ENCODE measurements at regions not wholly inside any gene's neighbourhood (a gene's known extent, or its start where the extent isn't known, plus 50 kb on each side); places are given as distances from the start of the nearest gene placed in this dataset.

DNA sequence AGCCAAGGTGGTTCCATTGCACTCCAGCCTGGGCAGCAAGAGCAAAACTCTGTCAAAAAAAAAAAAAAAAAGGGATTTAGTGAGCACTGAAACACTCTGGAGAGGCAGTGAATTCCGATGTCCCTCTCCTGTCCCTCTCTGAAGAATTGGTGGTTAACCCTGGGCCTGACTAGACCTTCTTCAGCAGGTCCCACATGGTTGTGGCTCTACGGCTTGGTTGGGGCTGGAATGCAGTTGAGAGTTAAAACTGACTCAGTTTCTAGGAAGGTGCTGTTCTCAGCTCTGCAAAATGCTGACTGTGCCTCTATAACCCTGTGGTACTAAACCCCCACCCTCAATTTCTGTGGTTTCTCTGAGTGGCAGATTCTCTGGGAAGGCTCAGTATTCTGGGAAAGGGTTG is 173.3 kb downstream of the SEC16B start:
- no peak overlapping the region for H3K4me3 ChIP-seq (ENCODE audit: low read depth, low read length)
- DNase-seq (ENCODE audit: low read depth) = no peak
- TF ChIP-seq, protein P1, sequence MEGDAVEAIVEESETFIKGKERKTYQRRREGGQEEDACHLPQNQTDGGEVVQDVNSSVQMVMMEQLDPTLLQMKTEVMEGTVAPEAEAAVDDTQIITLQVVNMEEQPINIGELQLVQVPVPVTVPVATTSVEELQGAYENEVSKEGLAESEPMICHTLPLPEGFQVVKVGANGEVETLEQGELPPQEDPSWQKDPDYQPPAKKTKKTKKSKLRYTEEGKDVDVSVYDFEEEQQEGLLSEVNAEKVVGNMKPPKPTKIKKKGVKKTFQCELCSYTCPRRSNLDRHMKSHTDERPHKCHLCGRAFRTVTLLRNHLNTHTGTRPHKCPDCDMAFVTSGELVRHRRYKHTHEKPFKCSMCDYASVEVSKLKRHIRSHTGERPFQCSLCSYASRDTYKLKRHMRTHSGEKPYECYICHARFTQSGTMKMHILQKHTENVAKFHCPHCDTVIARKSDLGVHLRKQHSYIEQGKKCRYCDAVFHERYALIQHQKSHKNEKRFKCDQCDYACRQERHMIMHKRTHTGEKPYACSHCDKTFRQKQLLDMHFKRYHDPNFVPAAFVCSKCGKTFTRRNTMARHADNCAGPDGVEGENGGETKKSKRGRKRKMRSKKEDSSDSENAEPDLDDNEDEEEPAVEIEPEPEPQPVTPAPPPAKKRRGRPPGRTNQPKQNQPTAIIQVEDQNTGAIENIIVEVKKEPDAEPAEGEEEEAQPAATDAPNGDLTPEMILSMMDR (IDR thresholded peaks at IDR 0.05; ENCODE audit: low read depth, low read length, missing control alignments) = no peak

DNA sequence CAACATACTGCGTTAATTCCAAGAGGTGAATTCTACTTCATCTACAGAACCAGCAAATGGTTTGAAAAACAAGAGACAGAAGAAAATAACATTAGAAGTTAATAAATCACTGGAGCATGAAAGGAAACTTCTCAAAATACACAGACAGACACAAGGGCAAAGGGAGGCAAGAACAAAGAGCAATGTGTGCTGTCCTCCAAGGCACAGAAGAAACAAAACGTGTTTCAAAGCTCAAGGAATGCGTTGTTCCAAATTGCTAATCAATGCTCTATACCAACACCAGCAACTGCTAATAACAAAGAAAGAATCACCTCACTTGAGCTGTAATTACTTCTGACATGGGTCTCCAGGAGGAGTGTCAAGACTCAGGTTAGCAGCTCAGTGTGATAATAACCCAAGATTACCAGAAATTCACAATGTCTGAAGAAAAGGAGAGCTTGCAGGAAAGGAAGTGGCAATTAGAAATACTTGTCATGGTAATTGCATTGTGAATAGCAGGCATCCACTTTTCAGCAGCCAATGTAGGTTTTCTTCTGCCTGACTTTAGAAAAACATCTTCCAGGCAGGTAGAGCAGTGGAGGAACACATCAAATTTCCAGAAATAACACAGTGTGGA is 175.4 kb downstream of the SEC16B start:
- no peak for DNase-seq (ENCODE audit: low read depth)
- no peak overlapping the region for H3K4me3 ChIP-seq (ENCODE audit: low read depth, low read length)
- TF ChIP-seq, protein P1 (IDR thresholded peaks at IDR 0.05; ENCODE audit: low read depth, low read length, missing control alignments) = no peak

DNA sequence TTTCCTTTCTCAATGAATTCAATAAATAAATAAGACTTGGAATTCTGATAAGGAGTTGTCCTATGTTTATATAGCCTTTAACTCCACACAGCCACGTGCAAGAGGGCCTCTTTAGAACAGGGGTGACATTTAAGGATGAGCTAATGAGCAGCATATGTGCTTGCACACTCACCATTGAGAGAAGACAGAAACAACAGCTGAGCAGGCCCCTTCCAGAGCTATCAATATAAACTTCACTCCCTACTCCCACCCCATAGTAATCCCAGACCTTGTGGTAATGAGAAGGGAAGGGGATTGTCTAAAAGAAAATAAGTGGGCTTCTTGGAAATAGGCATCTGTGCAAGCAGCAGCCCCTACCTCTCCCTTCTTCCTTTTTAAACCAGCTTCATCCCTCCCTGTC is 176.0 kb downstream of the SEC16B start:
- no peak overlapping the region for H3K4me3 ChIP-seq (ENCODE audit: low read depth, low read length)
- no peak for DNase-seq (ENCODE audit: low read depth)
- TF ChIP-seq, protein P1 (IDR thresholded peaks at IDR 0.05; ENCODE audit: low read depth, low read length, missing control alignments) = no peak

GRCh38 chr1:177790566-177790965 is 179.3 kb downstream of the SEC16B start:
- no peak overlapping the region for H3K4me3 ChIP-seq (ENCODE audit: low read depth, low read length)
- no peak for DNase-seq (ENCODE audit: low read depth)
- TF ChIP-seq, protein P1 (IDR thresholded peaks at IDR 0.05; ENCODE audit: low read depth, low read length, missing control alignments) = no peak

GRCh38 chr1:177789956-177790355 is 179.9 kb downstream of the SEC16B start:
- TF ChIP-seq, protein P1 (IDR thresholded peaks at IDR 0.05; ENCODE audit: low read depth, low read length, missing control alignments) = no peak
- no peak for DNase-seq (ENCODE audit: low read depth)
- H3K4me3 ChIP-seq (ENCODE audit: low read depth, low read length) = no peak overlapping the region

DNA sequence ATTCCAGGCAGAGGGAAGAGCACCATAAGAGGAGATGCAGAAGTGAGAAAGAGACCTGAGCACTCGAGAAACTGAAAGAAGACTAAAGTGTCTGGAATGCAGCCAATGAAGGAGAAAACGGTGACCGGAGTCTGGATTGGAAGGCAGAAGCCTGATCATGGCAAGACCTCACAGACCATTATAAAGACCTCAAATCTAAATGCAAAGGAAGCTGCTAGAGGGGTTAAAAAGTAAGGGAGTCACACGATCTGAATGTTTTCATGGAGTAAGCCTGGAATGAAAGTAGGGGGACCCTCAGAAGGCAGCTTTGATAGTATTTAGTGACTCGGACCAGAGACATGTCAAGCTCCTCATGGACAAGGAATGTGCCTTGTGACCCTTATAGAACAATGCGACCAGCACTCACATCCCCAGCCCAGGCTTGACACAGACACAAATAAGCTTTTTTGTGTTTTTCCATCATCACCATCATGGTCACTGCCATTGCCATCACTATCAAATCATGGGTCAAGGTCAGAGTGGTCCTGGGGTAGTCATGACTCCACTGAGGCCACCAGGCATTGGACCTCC is 183.6 kb downstream of the SEC16B start:
- TF ChIP-seq, protein P1 (IDR thresholded peaks at IDR 0.05; ENCODE audit: low read depth, low read length, missing control alignments) = no peak
- no peak overlapping the region for H3K4me3 ChIP-seq (ENCODE audit: low read depth, low read length)
- no peak for DNase-seq (ENCODE audit: low read depth)

- TF ChIP-seq, protein P1 (IDR thresholded peaks at IDR 0.05; ENCODE audit: low read depth, low read length, missing control alignments) = no peak
- DNase-seq (ENCODE audit: low read depth) = no peak
- no peak overlapping the region for H3K4me3 ChIP-seq (ENCODE audit: low read depth, low read length)
Observed at GRCh38 chr1:177784936-177785335, 184.9 kb downstream of the SEC16B start.
